Common myeloid progenitor, CD34-positive (primary cell): ENCODE measurements at regions not wholly inside any gene's neighbourhood (a gene's known extent, or its start where the extent isn't known, plus 50 kb on each side); places are given as distances from the start of the nearest gene placed in this dataset.

Source experiments
- CTCF ChIA-PET: fragments of 350-600 bp; sonication (Branson Sonifier 250); formaldehyde crosslinking; loops from one replicate; lab custom pipeline; 2021; ENCODE audit warnings: antibody characterized with exemption; lab: Charles Lee
- POLR2A ChIA-PET: fragments of 350-600 bp; sonication (Branson Sonifier 250); formaldehyde crosslinking; loops from one replicate; lab custom pipeline; 2021; ENCODE audit warnings: antibody characterized with exemption; lab: Charles Lee
- DNase-seq, 3 donors: peaks; one replicate each; pipeline versions ENCODE4 v3.0.0 to v3.0.0-alpha.2; 2013
- H3K27ac ChIP-seq, 2 experiments: 1 replicate in 1 of 2; 2 replicates in 1 of 2; pipeline ENCODE4 v1.7.0; 2013; ENCODE audit warnings: inconsistent platforms in 2 of 2, low read length in 2 of 2, mild to moderate bottlenecking in 2 of 2, low read depth in 1 of 2, moderate library complexity in 1 of 2; ENCODE audit not compliant: severe bottlenecking in 2 of 2, insufficient read depth in 1 of 2, poor library complexity in 1 of 2
- H3K27me3 ChIP-seq, 5 experiments: replicated peaks in 2 of 5; 1 replicate in 3 of 5; 2 replicates in 2 of 5; pipeline versions ENCODE4 v1.6.1 to v1.7.0; 2013; ENCODE audit warnings: low read length in 4 of 5, mild to moderate bottlenecking in 2 of 5, moderate library complexity in 2 of 5, inconsistent platforms in 1 of 5; ENCODE audit not compliant: insufficient read depth in 5 of 5, control insufficient read depth in 4 of 5
- H3K36me3 ChIP-seq, 4 experiments: 1 replicate in 2 of 4; 2 replicates in 2 of 4; pipeline versions ENCODE4 v1.6.1 to v1.7.0; 2013; ENCODE audit warnings: low read length in 3 of 4, control low read depth in 1 of 4, mild to moderate bottlenecking in 1 of 4; ENCODE audit not compliant: control insufficient read depth in 4 of 4, insufficient read depth in 4 of 4
- H3K4me1 ChIP-seq, 4 experiments: 1 replicate in 3 of 4; 2 replicates in 1 of 4; pipeline versions ENCODE4 v1.6.1 to v1.7.1; 2013; ENCODE audit warnings: low read length in 3 of 4, mild to moderate bottlenecking in 3 of 4, control low read depth in 1 of 4, inconsistent platforms in 1 of 4, moderate library complexity in 1 of 4; ENCODE audit not compliant: control insufficient read depth in 4 of 4, insufficient read depth in 4 of 4; ENCODE audit errors: control extremely low read depth in 1 of 4
- H3K4me3 ChIP-seq, 7 experiments: 1 replicate in 4 of 7; 2 replicates in 3 of 7; pipeline versions ENCODE4 v1.5.1 to v1.7.0; 2013; ENCODE audit warnings: mild to moderate bottlenecking in 7 of 7, low read length in 6 of 7, moderate library complexity in 6 of 7, inconsistent platforms in 2 of 7, low read depth in 2 of 7, control low read depth in 1 of 7; ENCODE audit not compliant: insufficient read depth in 4 of 7, control insufficient read depth in 1 of 7; ENCODE audit errors: extremely low read depth in 1 of 7
- H3K9me3 ChIP-seq, 5 experiments: 1 replicate in 4 of 5; 2 replicates in 1 of 5; pipeline versions ENCODE4 v1.6.1 to v1.7.1; 2013; ENCODE audit warnings: low read length in 4 of 5, mild to moderate bottlenecking in 2 of 5, inconsistent platforms in 1 of 5, low read depth in 1 of 5, moderate library complexity in 1 of 5; ENCODE audit not compliant: control insufficient read depth in 4 of 5, insufficient read depth in 2 of 5; ENCODE audit errors: control extremely low read depth in 1 of 5
- WGBS: methylation state at CpG from one replicate; pipeline ENCODE4 v1.1.5; 2013; ENCODE audit not compliant: insufficient coverage; 5-methylcytosine and 5-hydroxymethylcytosine counted together

DNA sequence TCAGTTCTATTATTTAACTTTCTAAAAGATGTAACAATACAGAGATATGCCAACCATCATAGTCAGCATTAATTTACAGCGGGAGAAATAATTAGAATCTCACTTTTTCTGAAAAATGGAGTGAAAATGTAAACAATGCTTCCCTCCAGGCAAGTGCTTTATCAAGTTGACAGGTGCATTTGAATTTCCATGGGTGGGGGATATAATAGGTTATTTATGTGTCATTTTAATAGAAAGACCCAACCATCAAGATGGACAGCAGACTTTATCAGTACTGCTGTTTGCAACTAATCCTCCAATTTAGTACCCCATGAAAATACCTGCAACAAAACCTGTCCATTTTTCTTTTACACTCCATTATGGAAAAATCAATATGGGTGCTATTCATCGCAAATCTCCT, 780.1 kb downstream of the TFAP2A start:
- H3K4me3 ChIP-seq, result no peak overlapping the region
- CTCF ChIA-PET, result no interaction called here
- no peak overlapping the region for H3K27ac ChIP-seq
- H3K36me3 ChIP-seq, result no peaks in the 10 kb centered on the region
- 100% methylated on average over 1 of the region's 2 CpGs for WGBS
- no peaks in the 10 kb centered on the region for H3K4me1 ChIP-seq
- no peaks in the 10 kb centered on the region for H3K27me3 ChIP-seq
- peaks cover 0 to 7% (median 2%) of the 10 kb centered on the region in 5 experiments for H3K9me3 ChIP-seq
- POLR2A ChIA-PET, result no interaction called here
- DNase-seq, result no peak

DNA sequence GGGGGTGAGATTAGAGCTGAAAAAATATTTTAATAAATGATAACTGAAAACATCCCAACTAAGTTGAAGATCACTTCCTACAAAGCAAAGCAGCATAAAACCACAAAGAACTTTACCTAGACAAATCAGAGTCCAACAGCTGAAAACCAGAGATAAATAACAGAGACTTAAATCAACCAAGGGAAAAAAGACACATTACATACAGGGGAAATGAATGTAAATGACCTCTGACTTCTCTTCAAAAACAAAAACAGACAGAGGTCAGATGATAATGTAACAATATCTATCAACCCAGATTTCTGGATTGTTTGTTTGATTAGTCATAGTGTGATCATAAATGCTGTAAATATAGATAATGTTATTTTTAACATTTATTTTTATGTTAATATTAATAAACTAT, 782.8 kb downstream of the TFAP2A start:
- Histone ChIP-seq H3K27ac (no peak overlapping the region), H3K27me3 (no peaks in the 10 kb centered on the region), H3K4me3 (no peak overlapping the region), H3K36me3 (no peaks in the 10 kb centered on the region), H3K4me1 (no peaks in the 10 kb centered on the region), H3K9me3 (peaks cover 0 to 7% (median 2%) of the 10 kb centered on the region in 5 experiments)
- no peak for DNase-seq
- POLR2A ChIA-PET, result no interaction called here
- CTCF ChIA-PET, result no interaction called here

DNA sequence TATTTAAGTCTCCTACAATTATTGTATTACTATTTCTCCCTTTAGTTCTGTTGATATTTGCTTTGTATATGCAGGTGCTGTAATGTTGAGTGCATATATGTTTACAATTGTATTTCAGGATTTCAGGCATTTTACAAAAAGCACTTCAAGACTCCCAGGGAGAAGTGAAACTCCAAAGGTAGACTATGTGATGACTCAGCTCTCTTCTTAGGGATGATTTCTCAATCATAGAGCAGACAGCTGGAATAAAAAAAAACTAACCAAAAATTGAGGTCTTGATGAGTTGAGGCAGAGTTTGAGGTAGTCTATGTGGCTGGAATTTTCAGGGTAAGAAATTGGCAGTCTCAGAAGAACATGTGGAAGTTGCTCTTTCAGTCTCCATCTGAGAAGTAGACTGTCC, 786.1 kb downstream of the TFAP2A start:
- POLR2A ChIA-PET, result no interaction called here
- CTCF ChIA-PET, result no interaction called here
- DNase-seq, result no peak
- no peak overlapping the region for H3K4me3 ChIP-seq
- peaks cover 0 to 7% (median 2%) of the 10 kb centered on the region in 5 experiments for H3K9me3 ChIP-seq
- no peak overlapping the region for H3K27ac ChIP-seq
- H3K36me3 ChIP-seq, result no peaks in the 10 kb centered on the region
- no peaks in the 10 kb centered on the region for H3K4me1 ChIP-seq
- H3K27me3 ChIP-seq, result no peaks in the 10 kb centered on the region

DNA sequence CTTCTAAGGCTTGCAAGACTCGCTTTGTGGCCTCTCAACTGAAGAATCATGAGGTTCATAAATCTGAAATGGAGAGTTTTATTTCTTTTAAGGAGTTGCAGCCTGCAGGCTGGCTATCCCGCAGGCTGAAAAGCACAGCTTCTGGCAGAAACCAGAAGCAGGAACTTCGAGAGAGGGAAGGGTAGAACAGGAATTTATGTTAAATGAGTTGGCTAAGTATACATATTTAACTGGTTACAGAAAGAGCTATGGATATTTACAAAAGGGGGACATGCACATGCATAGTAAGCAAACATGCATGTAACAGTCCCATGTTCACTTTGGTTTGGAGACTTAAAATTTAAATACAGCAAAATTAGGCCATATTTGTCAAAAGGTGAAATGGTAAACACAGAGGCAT, 787.0 kb downstream of the TFAP2A start:
- H3K27me3 ChIP-seq, result no peaks in the 10 kb centered on the region
- peaks cover 0 to 7% (median 2%) of the 10 kb centered on the region in 5 experiments for H3K9me3 ChIP-seq
- CTCF ChIA-PET, result no interaction called here
- H3K36me3 ChIP-seq, result no peaks in the 10 kb centered on the region
- DNase-seq, result no peak
- H3K4me1 ChIP-seq, result no peaks in the 10 kb centered on the region
- no peak overlapping the region for H3K4me3 ChIP-seq
- H3K27ac ChIP-seq, result no peak overlapping the region
- 97% methylated on average over 3 of the region's 3 CpGs for WGBS
- POLR2A ChIA-PET, result no interaction called here

DNA sequence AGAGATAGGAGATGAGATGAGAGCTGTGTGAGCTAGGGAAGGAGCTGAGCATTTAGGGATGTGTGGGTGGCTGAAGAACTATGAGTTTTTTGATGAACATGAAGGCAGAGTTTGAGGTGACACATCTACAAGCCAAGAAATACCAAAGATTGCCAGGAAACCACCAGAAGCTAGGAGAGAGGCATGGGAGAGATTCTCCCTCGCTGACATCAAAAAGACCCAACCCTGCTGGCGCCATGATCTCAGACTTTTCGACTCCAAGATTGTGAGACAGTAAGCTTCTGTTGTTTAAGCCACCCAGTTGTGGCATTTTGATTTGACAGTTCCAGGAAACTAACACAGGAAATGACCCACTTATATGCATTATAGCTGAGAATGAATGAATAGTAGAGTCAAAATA, 790.9 kb downstream of the TFAP2A start:
- 50% methylated on average over 1 of the region's 3 CpGs for WGBS
- CTCF ChIA-PET, result no interaction called here
- Histone ChIP-seq H3K27ac (no peak overlapping the region), H3K4me3 (no peak overlapping the region), H3K4me1 (no peaks in the 10 kb centered on the region), H3K9me3 (peaks cover 0 to 2% (median 0%) of the 10 kb centered on the region in 5 experiments), H3K36me3 (no peaks in the 10 kb centered on the region), H3K27me3 (no peaks in the 10 kb centered on the region)
- DNase-seq, result no peak
- POLR2A ChIA-PET, result no interaction called here

DNA sequence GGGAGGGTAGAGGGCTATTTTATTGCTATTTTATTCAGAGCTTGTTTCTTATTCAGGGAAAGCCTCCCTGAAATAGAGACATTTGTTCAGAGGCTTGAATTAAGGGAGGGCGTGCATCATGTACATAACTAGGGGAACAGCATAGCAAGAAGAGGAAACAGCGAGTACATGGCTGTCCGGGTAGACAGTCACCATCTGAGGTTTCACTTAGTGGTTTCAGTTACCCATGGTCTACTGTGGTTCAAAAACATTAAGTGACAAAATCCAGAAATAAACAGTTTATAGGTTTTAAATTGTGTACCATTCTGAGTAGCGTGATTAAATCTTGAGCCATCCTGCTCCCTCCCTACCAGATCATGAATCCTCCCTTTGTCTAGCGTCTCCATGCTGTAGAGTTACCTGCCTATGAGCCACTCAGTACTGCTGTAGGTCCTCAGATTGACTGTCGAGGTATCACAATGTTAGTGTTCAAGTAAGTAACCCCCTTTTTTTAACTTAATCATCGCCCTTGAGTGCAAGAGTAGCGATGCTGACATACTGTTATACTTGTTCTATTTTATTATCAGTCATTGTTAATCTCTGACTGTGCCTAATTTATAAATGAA, 791.5 kb downstream of the TFAP2A start:
- H3K9me3 ChIP-seq, result peaks cover 0 to 2% (median 0%) of the 10 kb centered on the region in 5 experiments
- WGBS, result 89% methylated on average over 5 of the region's 8 CpGs
- no peaks in the 10 kb centered on the region for H3K27me3 ChIP-seq
- no peak overlapping the region for H3K27ac ChIP-seq
- ChIA-PET POLR2A (no interaction called here), CTCF (no interaction called here)
- no peaks in the 10 kb centered on the region for H3K36me3 ChIP-seq
- no peaks in the 10 kb centered on the region for H3K4me1 ChIP-seq
- no peak for DNase-seq
- no peak overlapping the region for H3K4me3 ChIP-seq

DNA sequence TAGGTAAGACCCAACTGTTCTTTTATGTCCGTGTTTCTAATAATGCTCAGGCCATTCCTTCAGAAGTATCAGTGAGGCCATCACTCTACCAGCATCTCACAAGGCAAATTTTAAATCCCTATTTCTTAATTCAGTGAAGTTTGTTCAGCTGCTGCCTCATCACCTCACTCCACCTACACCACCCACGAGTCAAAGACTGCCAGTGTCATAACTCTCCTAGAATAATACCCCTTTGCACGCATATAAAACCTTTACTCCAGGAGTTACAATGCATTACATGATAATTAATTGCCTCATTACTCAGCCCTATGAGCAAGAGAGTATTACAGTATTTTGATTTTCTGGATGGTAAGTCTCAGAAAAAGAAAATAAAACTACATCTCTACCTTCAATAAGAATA, 793.6 kb downstream of the TFAP2A start:
- Histone ChIP-seq H3K9me3 (no peaks in the 10 kb centered on the region), H3K27ac (no peak overlapping the region), H3K4me1 (no peaks in the 10 kb centered on the region), H3K27me3 (no peaks in the 10 kb centered on the region), H3K36me3 (no peaks in the 10 kb centered on the region), H3K4me3 (no peak overlapping the region)
- 100% methylated on average over 2 of the region's 3 CpGs for WGBS
- no peak for DNase-seq
- ChIA-PET CTCF (interaction anchor here (1.0 kb wide), 1 partner anchor 13 kb away, joined by 3 read pairs; no protein-coding TSS in a partner anchor), POLR2A (no interaction called here)
